ENCODE measurements at regions not wholly inside any gene's neighbourhood (a gene's known extent, or its start where the extent isn't known, plus 50 kb on each side); places are given as distances from the start of the nearest gene placed in this dataset.

- H3K79me2 ChIP-seq (ENCODE audit: insufficient read depth, low read depth, low read length): no peaks in the 10 kb centered on the region
- TF ChIP-seq EZH2phosphoT487 (IDR thresholded peaks at IDR 0.05; ENCODE audit: borderline replicate concordance, low read depth, low read length) (no peak), CTCF (conservative IDR thresholded peaks at IDR 0.05; ENCODE audit: low read length) (no peak)
- DNase-seq (ENCODE audit: low spot score): no peak
- H3K4me3 ChIP-seq (ENCODE audit: low read depth, low read length, poor library complexity, severe bottlenecking): no peak overlapping the region
- intact Hi-C loops (cut with micrococcal nuclease; ENCODE audit: unreplicated experiment): no loop called here
- CTCF ChIA-PET (ENCODE audit: unreplicated experiment): no interaction called here
- H2AFZ ChIP-seq (ENCODE audit: low read length): 0 out of 2 replicates have a peak overlapping the region, but pooled peaks have one; percentile 6
- H4K20me1 ChIP-seq (ENCODE audit: insufficient read depth, low read length): no peaks in the 10 kb centered on the region
- no peak overlapping the region for H3K27ac ChIP-seq (ENCODE audit: low read depth, low read length, poor library complexity, severe bottlenecking)
- H3K36me3 ChIP-seq (ENCODE audit: insufficient read depth, low read length): no peaks in the 10 kb centered on the region
- BruUV-seq (replicated peaks): no TSS peak
- no peaks in the 10 kb centered on the region for H3K9me3 ChIP-seq (ENCODE audit: low read length)
- POLR2A ChIA-PET: interaction anchor here (0.6 to 1.3 kb wide), 6 partner anchors 8 to 164 kb away, joined by 3 to 7 read pairs (median 4); no protein-coding TSS in a partner anchor
- H3K4me2 ChIP-seq (ENCODE audit: low read length): no peak overlapping the region
- H3K4me1 ChIP-seq (ENCODE audit: insufficient read depth, low read length, poor library complexity, severe bottlenecking): no peaks in the 10 kb centered on the region
- H3K9me2 ChIP-seq (ENCODE audit: insufficient read depth, low read length): no peaks in the 10 kb centered on the region
Measured at GRCh38 chr1:234902774-234903547, 225.7 kb downstream of the TOMM20 start.

GRCh38 chr1:234901491-234902049 is 227.1 kb downstream of the TOMM20 start:
- BruUV-seq (replicated peaks): no TSS peak
- Histone ChIP-seq H4K20me1 (ENCODE audit: insufficient read depth, low read length) (no peaks in the 10 kb centered on the region), H3K9me2 (ENCODE audit: insufficient read depth, low read length) (no peaks in the 10 kb centered on the region), H3K4me1 (ENCODE audit: insufficient read depth, low read length, poor library complexity, severe bottlenecking) (no peaks in the 10 kb centered on the region), H2AFZ (ENCODE audit: low read length) (no peak overlapping the region), H3K27ac (ENCODE audit: low read depth, low read length, poor library complexity, severe bottlenecking) (no peak overlapping the region), H3K9me3 (ENCODE audit: low read length) (no peaks in the 10 kb centered on the region), H3K36me3 (ENCODE audit: insufficient read depth, low read length) (no peaks in the 10 kb centered on the region), H3K4me2 (ENCODE audit: low read length) (no peak overlapping the region), H3K79me2 (ENCODE audit: insufficient read depth, low read depth, low read length) (no peaks in the 10 kb centered on the region), H3K4me3 (ENCODE audit: low read depth, low read length, poor library complexity, severe bottlenecking) (no peak overlapping the region)
- ChIA-PET POLR2A (interaction anchor here (0.9 kb wide), 1 partner anchor 21 kb away, joined by 4 read pairs; no protein-coding TSS in a partner anchor), CTCF (ENCODE audit: unreplicated experiment) (no interaction called here)
- no peak for TF ChIP-seq CTCF (conservative IDR thresholded peaks at IDR 0.05; ENCODE audit: low read length)
- TF ChIP-seq EZH2phosphoT487 (IDR thresholded peaks at IDR 0.05; ENCODE audit: borderline replicate concordance, low read depth, low read length): no peak
- intact Hi-C loops (cut with micrococcal nuclease; ENCODE audit: unreplicated experiment): no loop called here
- DNase-seq (ENCODE audit: low spot score): no peak

GRCh38 chr1:234900595-234900994 is 228.0 kb downstream of the TOMM20 start:
- no peaks in the 10 kb centered on the region for H3K79me2 ChIP-seq (ENCODE audit: insufficient read depth, low read depth, low read length)
- no peaks in the 10 kb centered on the region for H3K9me3 ChIP-seq (ENCODE audit: low read length)
- ChIA-PET CTCF (ENCODE audit: unreplicated experiment) (no interaction called here), POLR2A (no interaction called here)
- no peak overlapping the region for H3K4me3 ChIP-seq (ENCODE audit: low read depth, low read length, poor library complexity, severe bottlenecking)
- no peak overlapping the region for H3K4me2 ChIP-seq (ENCODE audit: low read length)
- no peak overlapping the region for H2AFZ ChIP-seq (ENCODE audit: low read length)
- H3K4me1 ChIP-seq (ENCODE audit: insufficient read depth, low read length, poor library complexity, severe bottlenecking): no peaks in the 10 kb centered on the region
- intact Hi-C loops (cut with micrococcal nuclease; ENCODE audit: unreplicated experiment): no loop called here
- no peak overlapping the region for H3K27ac ChIP-seq (ENCODE audit: low read depth, low read length, poor library complexity, severe bottlenecking)
- BruUV-seq (replicated peaks): no TSS peak
- TF ChIP-seq EZH2phosphoT487 (IDR thresholded peaks at IDR 0.05; ENCODE audit: borderline replicate concordance, low read depth, low read length): no peak
- TF ChIP-seq CTCF (conservative IDR thresholded peaks at IDR 0.05; ENCODE audit: low read length): no peak
- no peaks in the 10 kb centered on the region for H3K36me3 ChIP-seq (ENCODE audit: insufficient read depth, low read length)
- no peaks in the 10 kb centered on the region for H4K20me1 ChIP-seq (ENCODE audit: insufficient read depth, low read length)
- no peaks in the 10 kb centered on the region for H3K9me2 ChIP-seq (ENCODE audit: insufficient read depth, low read length)
- no peak for DNase-seq (ENCODE audit: low spot score)

All from OCI-LY7 (cell line).